ENCODE measurements at regions not wholly inside any gene's neighbourhood (a gene's known extent, or its start where the extent isn't known, plus 50 kb on each side); places are given as distances from the start of the nearest gene placed in this dataset.

- peak; percentile 96 for TF ChIP-seq CTCF (IDR thresholded peaks at IDR 0.05)
- TF ChIP-seq ZFX (IDR thresholded peaks at IDR 0.05; ENCODE audit: borderline replicate concordance) = no peak
Measured at GRCh38 chr21:15483138-15483780, 246.5 kb upstream of the USP25 start.
